Stimulated activated effector memory CD8-positive, alpha-beta T cell treated with anti-CD3 and anti-CD28 coated beads, Interleukin-12 subunit alpha, Interleukin-12 subunit beta, amount 100 ng/mL, for 72 hours (primary cell): ENCODE measurements at regions not wholly inside any gene's neighbourhood (a gene's known extent, or its start where the extent isn't known, plus 50 kb on each side); places are given as distances from the start of the nearest gene placed in this dataset.

ENCODE experiments used
- ATAC-seq: fragments of 150-1000 bp; cut with Tn5 transposase; 2 replicates; pipeline ENCODE4 v1.10.0; 2021
- DNase-seq, 2 donors: peaks; one replicate each; pipeline ENCODE4 v3.0.0; 2021 to 2022; ENCODE audit warnings: low spot score in 2 of 2
- H3K27ac Mint-ChIP-seq: one replicate; pipeline ENCODE4 v1.8.0; 2022; ENCODE audit warnings: mild to moderate bottlenecking, mixed read lengths
- H3K36me3 Mint-ChIP-seq: one replicate; pipeline ENCODE4 v1.8.0; 2022; ENCODE audit warnings: mild to moderate bottlenecking, mixed read lengths
- H3K4me1 Mint-ChIP-seq: one replicate; pipeline ENCODE4 v1.8.0; 2022; ENCODE audit warnings: mixed read lengths
- H3K4me3 Mint-ChIP-seq: one replicate; pipeline ENCODE4 v1.8.0; 2022; ENCODE audit warnings: mild to moderate bottlenecking, mixed read lengths
- H3K9me3 Mint-ChIP-seq: one replicate; pipeline ENCODE4 v1.8.0; 2022; ENCODE audit warnings: mixed read lengths

- Mint-ChIP-seq H3K9me3 (peaks cover 14% of the 10 kb centered on the region), H3K4me3 (no peak overlapping the region), H3K36me3 (no peaks in the 10 kb centered on the region), H3K27ac (no peak overlapping the region), H3K4me1 (no peaks in the 10 kb centered on the region)
- DNase-seq = no peak
- ATAC-seq = no peak
Observed at GRCh38 chr4:22094217-22094616, 145.6 kb upstream of the KCNIP4 start.

GRCh38 chr4:22093126-22093525 is 144.6 kb upstream of the KCNIP4 start:
- H3K4me3 Mint-ChIP-seq = no peak overlapping the region
- DNase-seq (no peak), ATAC-seq (no peak)
- no peak overlapping the region for H3K27ac Mint-ChIP-seq
- no peaks in the 10 kb centered on the region for H3K36me3 Mint-ChIP-seq
- no peaks in the 10 kb centered on the region for H3K4me1 Mint-ChIP-seq
- H3K9me3 Mint-ChIP-seq = peaks cover 9% of the 10 kb centered on the region

DNA sequence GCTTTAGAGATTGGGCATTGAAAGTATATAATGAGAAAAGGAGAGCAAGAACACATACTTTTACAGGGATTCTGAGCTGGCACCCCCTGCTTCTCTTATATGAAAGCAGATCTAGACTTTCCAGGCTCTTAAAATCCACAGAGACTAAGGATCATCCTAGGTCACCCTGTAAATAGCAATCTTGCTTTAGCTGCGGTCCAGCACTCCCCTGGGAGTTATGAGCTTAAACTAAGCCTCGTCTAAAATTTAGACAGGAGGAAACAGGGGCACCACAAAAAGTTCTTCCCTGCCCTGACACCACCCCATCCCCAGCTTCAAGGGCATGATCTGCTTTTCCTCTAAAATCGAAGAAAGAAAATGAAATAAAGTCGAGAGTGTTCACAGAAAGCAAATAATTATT is 143.3 kb upstream of the KCNIP4 start:
- H3K4me1 Mint-ChIP-seq = no peaks in the 10 kb centered on the region
- no peak overlapping the region for H3K27ac Mint-ChIP-seq
- no peak overlapping the region for H3K4me3 Mint-ChIP-seq
- ATAC-seq (no peak), DNase-seq (no peak)
- no peaks in the 10 kb centered on the region for H3K36me3 Mint-ChIP-seq
- H3K9me3 Mint-ChIP-seq = peaks cover 9% of the 10 kb centered on the region

- DNase-seq (no peak), ATAC-seq (no peak)
- Mint-ChIP-seq H3K4me3 (no peak overlapping the region), H3K4me1 (no peaks in the 10 kb centered on the region), H3K27ac (no peak overlapping the region), H3K9me3 (peaks cover 9% of the 10 kb centered on the region), H3K36me3 (no peaks in the 10 kb centered on the region)
Observed at GRCh38 chr4:22091352-22091717, 142.8 kb upstream of the KCNIP4 start.

- no peaks in the 10 kb centered on the region for H3K36me3 Mint-ChIP-seq
- peaks cover 14% of the 10 kb centered on the region for H3K9me3 Mint-ChIP-seq
- ATAC-seq = no peak
- H3K4me3 Mint-ChIP-seq = no peak overlapping the region
- DNase-seq = no peak
- no peaks in the 10 kb centered on the region for H3K4me1 Mint-ChIP-seq
- no peak overlapping the region for H3K27ac Mint-ChIP-seq
Observed at GRCh38 chr4:22090661-22091351, 142.2 kb upstream of the KCNIP4 start.

GRCh38 chr4:22077571-22077970 is 129.0 kb upstream of the KCNIP4 start:
- DNase-seq = no peak
- no peak overlapping the region for H3K27ac Mint-ChIP-seq

DNA sequence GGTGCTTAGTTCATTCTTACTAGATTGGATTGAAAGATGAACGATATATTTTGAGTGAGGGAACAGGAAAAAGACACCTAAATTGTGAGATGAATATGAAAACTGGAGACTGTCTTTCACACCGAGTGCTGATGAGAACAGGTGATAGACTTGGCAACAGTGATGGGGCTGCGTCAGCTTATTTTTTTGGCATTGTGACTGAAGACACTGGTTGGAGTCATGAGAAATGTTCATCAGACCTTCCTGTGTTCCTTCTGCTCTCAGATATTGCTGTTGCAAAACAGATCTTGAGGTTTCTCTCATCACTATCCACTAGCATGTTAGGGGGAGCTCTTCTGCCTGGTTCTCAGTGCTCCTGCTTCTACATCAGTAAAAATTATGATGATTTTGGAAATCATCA is 124.2 kb upstream of the KCNIP4 start:
- no peak for ATAC-seq
- H3K27ac Mint-ChIP-seq = no peak overlapping the region
- peaks cover 20% of the 10 kb centered on the region for H3K9me3 Mint-ChIP-seq
- no peak overlapping the region for H3K4me3 Mint-ChIP-seq
- no peaks in the 10 kb centered on the region for H3K4me1 Mint-ChIP-seq
- no peak for DNase-seq
- H3K36me3 Mint-ChIP-seq = no peaks in the 10 kb centered on the region

More at GRCh38 chr4:22077571-22077970, 129.0 kb upstream of the KCNIP4 start:
- Mint-ChIP-seq H3K4me1 (no peaks in the 10 kb centered on the region), H3K4me3 (no peak overlapping the region), H3K9me3 (peaks cover 28% of the 10 kb centered on the region), H3K36me3 (no peaks in the 10 kb centered on the region)
- no peak for ATAC-seq

- no peaks in the 10 kb centered on the region for H3K4me1 Mint-ChIP-seq
- no peaks in the 10 kb centered on the region for H3K36me3 Mint-ChIP-seq
- H3K9me3 Mint-ChIP-seq = peaks cover 15% of the 10 kb centered on the region
- H3K4me3 Mint-ChIP-seq = no peak overlapping the region
- H3K27ac Mint-ChIP-seq = no peak overlapping the region
- no peak for ATAC-seq
- no peak for DNase-seq
Observed at GRCh38 chr4:22072240-22072639, 123.7 kb upstream of the KCNIP4 start.

DNA sequence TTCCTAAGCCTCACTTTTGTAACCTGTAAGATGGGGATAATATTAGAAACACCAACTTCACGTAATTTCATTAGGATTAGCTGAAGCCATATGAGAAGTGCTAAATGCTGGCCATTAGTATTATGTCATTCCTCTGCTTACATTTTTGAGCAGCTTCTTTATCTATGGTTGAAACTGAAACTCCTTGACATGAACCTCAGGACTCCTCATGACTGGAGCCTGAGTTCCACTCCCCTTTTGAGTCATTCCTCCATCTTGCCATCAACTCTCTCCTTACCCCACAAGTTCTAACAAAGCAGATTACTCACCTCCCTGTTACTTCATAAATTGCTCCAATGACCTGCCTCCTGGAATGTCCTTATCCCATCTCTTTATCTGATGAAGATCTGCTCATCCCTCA is 123.2 kb upstream of the KCNIP4 start:
- ATAC-seq (peak; percentile 49), DNase-seq (no peak)
- H3K9me3 Mint-ChIP-seq = peaks cover 15% of the 10 kb centered on the region
- no peaks in the 10 kb centered on the region for H3K36me3 Mint-ChIP-seq
- H3K4me1 Mint-ChIP-seq = no peaks in the 10 kb centered on the region
- no peak overlapping the region for H3K4me3 Mint-ChIP-seq
- H3K27ac Mint-ChIP-seq = no peak overlapping the region

GRCh38 chr4:22070256-22070655 is 121.7 kb upstream of the KCNIP4 start:
- DNase-seq = no peak
- Mint-ChIP-seq H3K4me1 (no peaks in the 10 kb centered on the region), H3K36me3 (no peaks in the 10 kb centered on the region), H3K4me3 (no peak overlapping the region), H3K9me3 (peaks cover 17% of the 10 kb centered on the region), H3K27ac (no peak overlapping the region)
- ATAC-seq = no peak

DNA sequence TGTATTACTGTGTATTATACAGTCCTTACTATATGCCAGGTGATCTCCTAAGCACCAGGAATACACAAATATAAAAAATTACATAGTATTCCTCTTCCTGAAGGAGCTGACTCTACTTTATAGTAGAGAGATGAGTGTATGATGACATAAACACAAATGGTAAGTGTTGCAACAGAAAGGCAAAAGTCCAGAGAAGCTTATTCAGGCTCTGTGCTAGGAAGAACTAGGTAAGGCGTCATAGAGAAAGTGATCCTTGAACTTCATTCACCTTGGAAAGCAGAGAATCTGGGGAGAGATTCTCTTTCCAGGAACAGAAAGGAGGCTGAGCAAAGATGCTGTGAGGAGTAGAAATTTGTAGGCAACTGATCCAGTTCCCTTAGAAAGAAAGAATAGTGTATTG is 115.0 kb upstream of the KCNIP4 start:
- ATAC-seq (no peak), DNase-seq (no peak)
- Mint-ChIP-seq H3K36me3 (no peaks in the 10 kb centered on the region), H3K27ac (no peak overlapping the region), H3K4me3 (no peak overlapping the region), H3K4me1 (no peaks in the 10 kb centered on the region), H3K9me3 (peaks cover 18% of the 10 kb centered on the region)

GRCh38 chr4:22062676-22063075 is 114.1 kb upstream of the KCNIP4 start:
- DNase-seq (no peak), ATAC-seq (no peak)
- Mint-ChIP-seq H3K4me3 (no peak overlapping the region), H3K27ac (no peak overlapping the region), H3K36me3 (no peaks in the 10 kb centered on the region), H3K4me1 (no peaks in the 10 kb centered on the region), H3K9me3 (peaks cover 18% of the 10 kb centered on the region)

DNA sequence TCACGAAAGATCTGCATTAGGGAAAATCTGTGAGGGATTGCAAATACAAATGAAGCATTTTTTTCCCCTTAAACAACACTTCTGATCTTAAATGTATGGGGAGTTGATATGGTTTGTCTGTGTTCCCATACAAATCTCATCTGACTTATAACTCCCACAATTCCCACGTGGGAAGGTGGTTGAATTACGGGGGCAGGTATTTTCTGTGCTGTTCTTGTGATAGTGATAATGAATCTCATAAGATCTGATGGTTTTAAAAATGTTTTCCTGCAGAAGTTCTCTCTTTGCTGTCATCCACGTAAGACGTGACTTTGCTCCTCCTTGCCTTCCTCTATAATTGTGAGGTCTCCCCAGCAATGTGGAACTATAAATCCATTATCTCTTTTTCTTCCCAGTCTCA is 107.4 kb upstream of the KCNIP4 start:
- Mint-ChIP-seq H3K9me3 (peaks cover 26% of the 10 kb centered on the region), H3K4me1 (no peaks in the 10 kb centered on the region), H3K27ac (no peak overlapping the region), H3K4me3 (no peak overlapping the region), H3K36me3 (no peaks in the 10 kb centered on the region)
- ATAC-seq (no peak), DNase-seq (no peak)

- ATAC-seq (no peak), DNase-seq (no peak)
- H3K4me1 Mint-ChIP-seq = no peaks in the 10 kb centered on the region
- H3K27ac Mint-ChIP-seq = no peak overlapping the region
- no peaks in the 10 kb centered on the region for H3K36me3 Mint-ChIP-seq
- H3K9me3 Mint-ChIP-seq = peaks cover 21% of the 10 kb centered on the region
- H3K4me3 Mint-ChIP-seq = no peak overlapping the region
Observed at GRCh38 chr4:22052076-22052475, 103.5 kb upstream of the KCNIP4 start.

DNA sequence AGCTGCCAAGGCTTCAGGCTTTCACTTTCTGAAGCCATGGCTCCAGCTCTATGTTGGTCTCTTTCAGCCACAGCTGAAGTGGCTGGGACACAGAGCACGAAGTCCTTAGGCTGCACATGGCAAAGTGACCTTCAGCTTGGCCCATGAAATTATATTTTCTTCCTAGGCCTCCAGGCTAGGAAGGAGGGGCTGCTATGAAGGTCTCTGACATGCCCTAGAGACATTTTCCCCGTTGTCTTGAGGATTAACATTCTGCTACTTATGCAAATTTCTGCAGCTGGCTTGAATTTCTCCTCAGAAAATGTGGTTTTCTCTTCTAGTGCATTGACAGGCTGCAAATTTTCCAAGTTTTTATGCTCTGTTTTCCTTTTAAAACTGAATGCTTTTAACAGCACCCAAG is 99.8 kb upstream of the KCNIP4 start:
- Mint-ChIP-seq H3K9me3 (peaks cover 14% of the 10 kb centered on the region), H3K4me1 (no peaks in the 10 kb centered on the region), H3K27ac (no peak overlapping the region), H3K4me3 (no peak overlapping the region), H3K36me3 (no peaks in the 10 kb centered on the region)
- DNase-seq = no peak
- ATAC-seq = no peak

GRCh38 chr4:22047793-22048192 is 99.2 kb upstream of the KCNIP4 start:
- Mint-ChIP-seq H3K4me3 (no peak overlapping the region), H3K36me3 (no peaks in the 10 kb centered on the region), H3K27ac (no peak overlapping the region), H3K4me1 (no peaks in the 10 kb centered on the region), H3K9me3 (peaks cover 16% of the 10 kb centered on the region)
- ATAC-seq = no peak
- no peak for DNase-seq
